ENCODE measurements at regions not wholly inside any gene's neighbourhood (a gene's known extent, or its start where the extent isn't known, plus 50 kb on each side); places are given as distances from the start of the nearest gene placed in this dataset.

DNA sequence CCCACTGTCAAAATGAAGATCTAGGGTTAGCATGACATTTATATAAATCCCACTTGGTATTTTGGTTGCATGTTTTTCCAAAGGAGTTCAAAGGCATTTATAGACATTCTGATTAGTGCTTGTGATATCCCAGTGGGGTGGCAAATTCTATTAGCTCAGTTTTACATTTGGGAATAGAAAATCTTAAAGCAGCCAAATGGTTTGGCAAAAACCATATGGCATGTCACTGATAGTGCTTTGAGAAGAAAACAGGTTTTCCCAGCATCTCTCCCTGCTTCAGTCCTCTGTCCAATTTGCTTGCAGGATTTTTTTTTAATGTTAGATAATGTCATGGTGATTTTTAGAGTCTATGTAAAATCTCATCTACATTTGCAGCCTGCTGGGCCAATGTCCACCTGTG is 225.1 kb upstream of the DIO3 start:
- TF ChIP-seq ZFX (IDR thresholded peaks at IDR 0.05): no peak
- TF ChIP-seq, protein P1, sequence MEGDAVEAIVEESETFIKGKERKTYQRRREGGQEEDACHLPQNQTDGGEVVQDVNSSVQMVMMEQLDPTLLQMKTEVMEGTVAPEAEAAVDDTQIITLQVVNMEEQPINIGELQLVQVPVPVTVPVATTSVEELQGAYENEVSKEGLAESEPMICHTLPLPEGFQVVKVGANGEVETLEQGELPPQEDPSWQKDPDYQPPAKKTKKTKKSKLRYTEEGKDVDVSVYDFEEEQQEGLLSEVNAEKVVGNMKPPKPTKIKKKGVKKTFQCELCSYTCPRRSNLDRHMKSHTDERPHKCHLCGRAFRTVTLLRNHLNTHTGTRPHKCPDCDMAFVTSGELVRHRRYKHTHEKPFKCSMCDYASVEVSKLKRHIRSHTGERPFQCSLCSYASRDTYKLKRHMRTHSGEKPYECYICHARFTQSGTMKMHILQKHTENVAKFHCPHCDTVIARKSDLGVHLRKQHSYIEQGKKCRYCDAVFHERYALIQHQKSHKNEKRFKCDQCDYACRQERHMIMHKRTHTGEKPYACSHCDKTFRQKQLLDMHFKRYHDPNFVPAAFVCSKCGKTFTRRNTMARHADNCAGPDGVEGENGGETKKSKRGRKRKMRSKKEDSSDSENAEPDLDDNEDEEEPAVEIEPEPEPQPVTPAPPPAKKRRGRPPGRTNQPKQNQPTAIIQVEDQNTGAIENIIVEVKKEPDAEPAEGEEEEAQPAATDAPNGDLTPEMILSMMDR (conservative IDR thresholded peaks at IDR 0.05): no peak
